ENCODE measurements at regions not wholly inside any gene's neighbourhood (a gene's known extent, or its start where the extent isn't known, plus 50 kb on each side); places are given as distances from the start of the nearest gene placed in this dataset.

DNA sequence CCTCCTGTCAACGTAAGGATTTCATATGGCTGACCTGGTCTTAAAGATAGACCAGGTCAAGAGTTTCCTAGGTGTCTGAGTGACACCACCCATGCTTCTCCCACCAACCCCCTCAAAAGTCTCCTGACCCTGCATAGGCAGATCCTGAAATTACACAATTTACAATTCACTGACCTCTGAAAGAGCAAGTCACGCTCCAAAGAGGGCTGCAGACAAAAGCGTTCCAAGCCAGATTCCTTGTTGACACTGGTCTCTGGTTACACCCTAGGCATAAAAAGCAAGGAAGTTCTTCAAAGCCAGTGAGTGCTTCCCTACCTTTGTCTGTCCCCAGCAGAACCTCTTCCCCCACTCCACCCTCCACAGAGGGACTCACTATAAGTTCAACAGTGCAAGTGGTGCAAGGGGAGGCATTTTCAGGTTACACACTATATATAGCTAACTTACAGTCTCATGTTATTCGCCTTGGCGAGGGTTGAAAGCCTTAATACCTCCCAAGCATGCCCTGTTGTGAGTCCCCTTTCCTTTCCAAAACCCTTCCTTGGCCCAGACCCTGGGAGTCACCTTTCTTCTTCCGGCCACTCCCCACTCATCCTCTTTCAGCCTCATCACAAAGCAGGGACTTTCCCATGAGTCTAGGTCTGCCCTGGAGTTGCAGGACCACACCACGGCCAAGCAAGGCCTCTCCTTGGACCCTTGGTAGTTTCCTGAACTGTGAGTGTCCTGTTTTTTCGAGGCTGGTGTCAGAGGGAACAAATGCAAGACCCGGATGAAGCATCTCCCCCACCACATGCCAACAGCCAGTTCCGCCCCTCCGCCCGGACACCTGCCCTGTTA, 58.0 kb upstream of the KLF3 start (continued):
- TF ChIP-seq, protein P1, sequence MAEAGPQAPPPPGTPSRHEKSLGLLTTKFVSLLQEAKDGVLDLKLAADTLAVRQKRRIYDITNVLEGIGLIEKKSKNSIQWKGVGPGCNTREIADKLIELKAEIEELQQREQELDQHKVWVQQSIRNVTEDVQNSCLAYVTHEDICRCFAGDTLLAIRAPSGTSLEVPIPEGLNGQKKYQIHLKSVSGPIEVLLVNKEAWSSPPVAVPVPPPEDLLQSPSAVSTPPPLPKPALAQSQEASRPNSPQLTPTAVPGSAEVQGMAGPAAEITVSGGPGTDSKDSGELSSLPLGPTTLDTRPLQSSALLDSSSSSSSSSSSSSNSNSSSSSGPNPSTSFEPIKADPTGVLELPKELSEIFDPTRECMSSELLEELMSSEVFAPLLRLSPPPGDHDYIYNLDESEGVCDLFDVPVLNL (CRISPR knock-in tag; IDR thresholded peaks at IDR 0.05; ENCODE audit: low read depth) = no peak
- TF ChIP-seq KDM4B (IDR thresholded peaks at IDR 0.05; ENCODE audit: borderline replicate concordance in 2 of 2, low read depth in 1 of 2) (no peak), FOXP1 (CRISPR knock-in tag; IDR thresholded peaks at IDR 0.05) (no peak), SRSF9 (IDR thresholded peaks at IDR 0.05; ENCODE audit: borderline replicate concordance, low read depth, low read length) (no peak), MAFG (tag; conservative IDR thresholded peaks at IDR 0.05) (peak; percentile 54; the same call in 1 of the 2 replicates), MGA (IDR thresholded peaks at IDR 0.05) (peak; percentile 53), ARID2 (IDR thresholded peaks at IDR 0.05) (no peak), ZNF785 (CRISPR knock-in tag; IDR thresholded peaks at IDR 0.05) (no peak), NFIC (IDR thresholded peaks at IDR 0.05) (no peak), EHMT2 (IDR thresholded peaks at IDR 0.05) (0 out of 2 replicates have a peak, but pooled peaks have one; percentile 51)
- TF ChIP-seq, protein P2, sequence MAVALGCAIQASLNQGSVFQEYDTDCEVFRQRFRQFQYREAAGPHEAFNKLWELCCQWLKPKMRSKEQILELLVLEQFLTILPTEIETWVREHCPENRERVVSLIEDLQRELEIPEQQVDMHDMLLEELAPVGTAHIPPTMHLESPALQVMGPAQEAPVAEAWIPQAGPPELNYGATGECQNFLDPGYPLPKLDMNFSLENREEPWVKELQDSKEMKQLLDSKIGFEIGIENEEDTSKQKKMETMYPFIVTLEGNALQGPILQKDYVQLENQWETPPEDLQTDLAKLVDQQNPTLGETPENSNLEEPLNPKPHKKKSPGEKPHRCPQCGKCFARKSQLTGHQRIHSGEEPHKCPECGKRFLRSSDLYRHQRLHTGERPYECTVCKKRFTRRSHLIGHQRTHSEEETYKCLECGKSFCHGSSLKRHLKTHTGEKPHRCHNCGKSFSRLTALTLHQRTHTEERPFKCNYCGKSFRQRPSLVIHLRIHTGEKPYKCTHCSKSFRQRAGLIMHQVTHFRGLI (CRISPR knock-in tag; IDR thresholded peaks at IDR 0.05) = no peak
- TF ChIP-seq, protein P3, sequence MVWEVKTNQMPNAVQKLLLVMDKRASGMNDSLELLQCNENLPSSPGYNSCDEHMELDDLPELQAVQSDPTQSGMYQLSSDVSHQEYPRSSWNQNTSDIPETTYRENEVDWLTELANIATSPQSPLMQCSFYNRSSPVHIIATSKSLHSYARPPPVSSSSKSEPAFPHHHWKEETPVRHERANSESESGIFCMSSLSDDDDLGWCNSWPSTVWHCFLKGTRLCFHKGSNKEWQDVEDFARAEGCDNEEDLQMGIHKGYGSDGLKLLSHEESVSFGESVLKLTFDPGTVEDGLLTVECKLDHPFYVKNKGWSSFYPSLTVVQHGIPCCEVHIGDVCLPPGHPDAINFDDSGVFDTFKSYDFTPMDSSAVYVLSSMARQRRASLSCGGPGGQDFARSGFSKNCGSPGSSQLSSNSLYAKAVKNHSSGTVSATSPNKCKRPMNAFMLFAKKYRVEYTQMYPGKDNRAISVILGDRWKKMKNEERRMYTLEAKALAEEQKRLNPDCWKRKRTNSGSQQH (CRISPR knock-in tag; IDR thresholded peaks at IDR 0.05) = no peak

Measured in K562 (cell line).